GM12878 (cell line): ENCODE measurements at regions not wholly inside any gene's neighbourhood (a gene's known extent, or its start where the extent isn't known, plus 50 kb on each side); places are given as distances from the start of the nearest gene placed in this dataset.

ENCODE experiments used
- ATAC-seq: fragments of 200-7000 bp; cut with Tn5 transposase; 3 replicates; pipeline ENCODE4 v1.9.1; 2020; ENCODE audit warnings: mild to moderate bottlenecking, moderate library complexity
- BruUV-seq: library from RNA; stranded (reverse); fragments of 400-500 nt; replicated peaks from 2 replicates; lab custom pipeline; 2021; lab: Mats Ljungman, UMichigan
- CTCF ChIA-PET: fragments of 300-600 bp; sonication (Branson Sonifier 250); formaldehyde crosslinking; extraction: SDS; loops from one replicate; lab custom pipeline; 2021; ENCODE audit warnings: inconsistent platforms; lab: Yijun Ruan, JAX
- POLR2A ChIA-PET: fragments of 350-600 bp; formaldehyde crosslinking; extraction: SDS; loops from one replicate; lab custom pipeline; 2021; ENCODE audit warnings: inconsistent platforms; lab: Charles Lee
- RAD21 ChIA-PET: fragments of 300-600 bp; sonication (Branson Sonifier 250); formaldehyde crosslinking; loops from one replicate; lab custom pipeline; 2023; ENCODE audit warnings: antibody characterized with exemption; ENCODE audit not compliant: unreplicated experiment; lab: Charles Lee
- SMC1A ChIA-PET: fragments of 300-600 bp; sonication (Branson Sonifier 250); formaldehyde crosslinking; loops from one replicate; lab custom pipeline; 2023; ENCODE audit not compliant: unreplicated experiment, uncharacterized antibody; lab: Charles Lee
- DNase-seq: peaks from one replicate; pipeline ENCODE4 v3.0.0-alpha.2; 2011; ENCODE audit warnings: low read depth, low spot score
- FAIRE-seq: peaks from 3 replicates; lab custom pipeline; 2011; peaks lifted over from hg19 to GRCh38; lab: Jason Lieb, UNC
- H2AFZ ChIP-seq: 2 replicates; pipeline ENCODE4 v1.6.0; 2011; ENCODE audit warnings: low read depth, low read length, control low read depth; ENCODE audit not compliant: control insufficient read depth
- H3K27ac ChIP-seq: 2 replicates; pipeline ENCODE4 v1.5.1; 2011; ENCODE audit warnings: control low read depth; ENCODE audit not compliant: control insufficient read depth, insufficient read depth
- H3K27me3 ChIP-seq, 2 experiments: replicated peaks in 1 of 2; 2 replicates each; pipeline versions ENCODE4 v1.6.0 to v1.6.1; 2011; ENCODE audit warnings: low read length in 1 of 2; ENCODE audit not compliant: control insufficient read depth in 2 of 2, insufficient read depth in 2 of 2
- H3K36me3 ChIP-seq, 2 experiments: 2 replicates each; pipeline ENCODE4 v1.5.1; 2011; ENCODE audit warnings: low read length in 1 of 2; ENCODE audit not compliant: control insufficient read depth in 2 of 2, insufficient read depth in 2 of 2
- H3K4me1 ChIP-seq: 2 replicates; pipeline ENCODE4 v1.6.1; 2011; ENCODE audit warnings: mild to moderate bottlenecking, low read length, moderate library complexity, mixed read lengths; ENCODE audit not compliant: control insufficient read depth, insufficient read depth
- H3K4me2 ChIP-seq: 2 replicates; pipeline ENCODE4 v1.6.0; 2011; ENCODE audit warnings: control low read depth; ENCODE audit not compliant: control insufficient read depth, insufficient read depth
- H3K4me3 ChIP-seq: fragments of 200-600 bp; sonication (generic); 2 replicates; pipeline ENCODE4 v1.5.1; 2016
- H3K79me2 ChIP-seq: 2 replicates; pipeline ENCODE4 v1.6.0; 2011; ENCODE audit warnings: low read length; ENCODE audit not compliant: control insufficient read depth, insufficient read depth
- H3K9ac ChIP-seq: 2 replicates; pipeline ENCODE4 v1.8.0; 2011; ENCODE audit warnings: low read length, control low read depth, mixed read lengths; ENCODE audit not compliant: control insufficient read depth, insufficient read depth
- H3K9me3 ChIP-seq: replicated peaks from 3 replicates; pipeline ENCODE4 v1.5.1; 2011; ENCODE audit warnings: mild to moderate bottlenecking, low read length; ENCODE audit not compliant: control insufficient read depth, insufficient read depth
- H4K20me1 ChIP-seq: 2 replicates; pipeline ENCODE4 v1.6.0; 2011; ENCODE audit not compliant: control insufficient read depth, insufficient read depth
- ASH2L ChIP-seq: fragments of 300-600, 200-600 bp; sonication (generic); IDR thresholded peaks from 2 replicates; pipeline ENCODE4 v1.6.1; 2017; ENCODE audit warnings: low read depth, mild to moderate bottlenecking, borderline replicate concordance
- CBFB ChIP-seq: IDR thresholded peaks from 2 replicates; pipeline ENCODE4 v1.6.1; 2016; ENCODE audit warnings: antibody characterized with exemption, low read depth
- CEBPB ChIP-seq, 2 experiments: fragments of 150-350 bp in 1 of 2; IDR thresholded peaks; 2 replicates each; pipeline ENCODE4 v1.6.1; 2012 to 2014; ENCODE audit warnings: low read depth in 2 of 2, low read length in 2 of 2, borderline replicate concordance in 1 of 2, inconsistent platforms in 1 of 2
- FOS ChIP-seq: IDR thresholded peaks from 3 replicates; pipeline ENCODE4 v1.6.1; 2011; ENCODE audit warnings: borderline replicate concordance; ENCODE audit not compliant: insufficient read length; ENCODE audit errors: extremely low read depth
- HDAC2 ChIP-seq: fragments of 200-600 bp; sonication (generic); IDR thresholded peaks from 2 replicates; pipeline ENCODE4 v1.6.1; 2017
- HDAC6 ChIP-seq: fragments of 200-600 bp; sonication (generic); IDR thresholded peaks from one replicate; pipeline ENCODE4 v1.8.0; 2017; ENCODE audit warnings: antibody characterized with exemption; ENCODE audit not compliant: unreplicated experiment
- MEF2B ChIP-seq: fragments of 450-650 bp; IDR thresholded peaks from 2 replicates; pipeline ENCODE4 v1.6.1; 2018; ENCODE audit warnings: mild to moderate bottlenecking, moderate library complexity; ENCODE audit not compliant: partially characterized antibody, poor library complexity, severe bottlenecking
- MTA3 ChIP-seq: IDR thresholded peaks from 2 replicates; pipeline ENCODE4 v1.6.1; 2012; ENCODE audit warnings: low read length, inconsistent platforms, borderline replicate concordance
- MXI1 ChIP-seq: fragments of 150-350 bp; IDR thresholded peaks from 2 replicates; pipeline ENCODE4 v1.6.1; 2011; ENCODE audit warnings: low read depth, mild to moderate bottlenecking, inconsistent platforms, low read length, improper control_type of control experiment
- NR2C2 ChIP-seq: IDR thresholded peaks from 2 replicates; pipeline ENCODE4 v1.6.1; 2011; ENCODE audit warnings: borderline replicate concordance, low read depth; ENCODE audit not compliant: control insufficient read depth, insufficient read length
- POLR2A ChIP-seq: IDR thresholded peaks from 2 replicates; pipeline ENCODE4 v1.6.1; 2011; ENCODE audit warnings: low read depth, mild to moderate bottlenecking, low read length
- RAD21 ChIP-seq: IDR thresholded peaks from 2 replicates; pipeline ENCODE4 v1.6.1; 2011; ENCODE audit warnings: mild to moderate bottlenecking, low read depth, low read length, moderate library complexity; ENCODE audit not compliant: insufficient read depth
- TCF12 ChIP-seq: IDR thresholded peaks from 2 replicates; pipeline ENCODE4 v1.6.1; 2011; ENCODE audit warnings: low read depth, mild to moderate bottlenecking, low read length
- WGBS: methylation state at CpG from one replicate; pipeline ENCODE4 v1.1.6; 2016; ENCODE audit warnings: low lambda C conversion rate; ENCODE audit not compliant: insufficient replicate concordance, insufficient coverage; ENCODE audit errors: missing lambda C conversion rate; 5-methylcytosine and 5-hydroxymethylcytosine counted together
- in situ Hi-C: fragments of 300-500 bp; cut with MboI; formaldehyde crosslinking; loops from 9 replicates; pipeline ENCODE4 v1.14.3; 2018; ENCODE audit warnings: mixed read lengths
- intact Hi-C: fragments of 100-400 bp; cut with micrococcal nuclease; formaldehyde crosslinking; loops from one replicate; pipeline ENCODE4 v1.14.2; 2022; ENCODE audit not compliant: unreplicated experiment
- TF ChIP-seq, protein P1 (sequence below): IDR thresholded peaks from 2 replicates; pipeline ENCODE4 v1.6.1; 2011; ENCODE audit warnings: low read depth, low read length, improper control_type of control experiment, borderline replicate concordance
- TF ChIP-seq, protein P2 (sequence below): fragments of 450-650 bp; formaldehyde crosslinking; IDR thresholded peaks from 2 replicates; pipeline ENCODE4 v1.4.0; 2022; ENCODE audit warnings: mild to moderate bottlenecking, moderate library complexity
- TF ChIP-seq, protein P3 (sequence below): IDR thresholded peaks from 2 replicates; pipeline ENCODE4 v1.6.1; 2012; ENCODE audit warnings: low read length, inconsistent platforms
- TF ChIP-seq, protein P4 (sequence below): fragments of 450-650 bp; IDR thresholded peaks from 2 replicates; pipeline ENCODE4 v1.6.1; 2017; ENCODE audit warnings: mild to moderate bottlenecking, low read depth, inconsistent platforms; ENCODE audit not compliant: poor library complexity, severe bottlenecking

DNA sequence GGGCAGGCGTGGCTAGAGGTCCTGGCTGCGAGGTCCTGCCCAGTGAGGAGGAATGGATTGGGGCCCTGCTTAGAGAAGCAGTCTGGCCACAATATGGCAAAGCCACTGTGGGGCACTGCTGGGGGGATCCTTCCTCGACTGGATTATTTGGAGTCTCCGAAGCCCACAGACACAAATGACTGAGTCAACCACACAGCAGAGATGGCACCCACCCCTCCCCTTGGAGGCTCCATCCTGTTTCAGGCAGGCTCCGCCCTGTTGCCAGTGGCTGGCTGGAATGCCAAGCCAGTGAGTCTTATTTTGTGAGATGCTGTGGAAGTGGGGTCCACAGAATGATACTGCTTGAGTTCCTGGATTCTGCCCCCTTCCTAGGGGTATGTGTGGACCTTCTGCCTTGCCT is 363.9 kb downstream of the PPP1R2C start:
- CTCF ChIA-PET, result no interaction called here
- intact Hi-C loops, result no loop called here
- no peak overlapping the region for H3K9ac ChIP-seq
- no TSS peak for BruUV-seq
- in situ Hi-C loops, result no loop called here
- no peak for TF ChIP-seq MXI1
- no peak for TF ChIP-seq RAD21
- TF ChIP-seq, protein P1, sequence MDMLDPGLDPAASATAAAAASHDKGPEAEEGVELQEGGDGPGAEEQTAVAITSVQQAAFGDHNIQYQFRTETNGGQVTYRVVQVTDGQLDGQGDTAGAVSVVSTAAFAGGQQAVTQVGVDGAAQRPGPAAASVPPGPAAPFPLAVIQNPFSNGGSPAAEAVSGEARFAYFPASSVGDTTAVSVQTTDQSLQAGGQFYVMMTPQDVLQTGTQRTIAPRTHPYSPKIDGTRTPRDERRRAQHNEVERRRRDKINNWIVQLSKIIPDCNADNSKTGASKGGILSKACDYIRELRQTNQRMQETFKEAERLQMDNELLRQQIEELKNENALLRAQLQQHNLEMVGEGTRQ, result no peak
- no peak for TF ChIP-seq HDAC2
- TF ChIP-seq, protein P2, sequence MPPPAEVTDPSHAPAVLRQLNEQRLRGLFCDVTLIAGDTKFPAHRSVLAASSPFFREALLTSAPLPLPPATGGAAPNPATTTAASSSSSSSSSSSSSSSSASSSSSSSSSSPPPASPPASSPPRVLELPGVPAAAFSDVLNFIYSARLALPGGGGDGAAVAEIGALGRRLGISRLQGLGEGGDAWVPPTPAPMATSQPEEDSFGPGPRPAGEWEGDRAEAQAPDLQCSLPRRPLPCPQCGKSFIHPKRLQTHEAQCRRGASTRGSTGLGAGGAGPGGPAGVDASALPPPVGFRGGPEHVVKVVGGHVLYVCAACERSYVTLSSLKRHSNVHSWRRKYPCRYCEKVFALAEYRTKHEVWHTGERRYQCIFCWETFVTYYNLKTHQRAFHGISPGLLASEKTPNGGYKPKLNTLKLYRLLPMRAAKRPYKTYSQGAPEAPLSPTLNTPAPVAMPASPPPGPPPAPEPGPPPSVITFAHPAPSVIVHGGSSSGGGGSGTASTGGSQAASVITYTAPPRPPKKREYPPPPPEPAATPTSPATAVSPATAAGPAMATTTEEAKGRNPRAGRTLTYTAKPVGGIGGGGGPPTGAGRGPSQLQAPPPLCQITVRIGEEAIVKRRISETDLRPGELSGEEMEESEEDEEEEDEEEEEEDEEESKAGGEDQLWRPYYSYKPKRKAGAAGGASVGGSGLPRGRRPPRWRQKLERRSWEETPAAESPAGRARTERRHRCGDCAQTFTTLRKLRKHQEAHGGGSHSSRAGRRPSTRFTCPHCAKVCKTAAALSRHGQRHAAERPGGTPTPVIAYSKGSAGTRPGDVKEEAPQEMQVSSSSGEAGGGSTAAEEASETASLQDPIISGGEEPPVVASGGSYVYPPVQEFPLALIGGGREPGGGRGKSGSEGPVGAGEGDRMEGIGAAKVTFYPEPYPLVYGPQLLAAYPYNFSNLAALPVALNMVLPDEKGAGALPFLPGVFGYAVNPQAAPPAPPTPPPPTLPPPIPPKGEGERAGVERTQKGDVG, result no peak
- no peak for TF ChIP-seq ASH2L
- TF ChIP-seq CEBPB (IDR thresholded peaks at IDR 0.05; ENCODE audit: borderline replicate concordance in 1 of 2, low read depth in 2 of 2, low read length in 2 of 2), result no peak
- TF ChIP-seq MEF2B, result no peak
- no peak for TF ChIP-seq HDAC6
- no peak for TF ChIP-seq NR2C2
- no peak for TF ChIP-seq MTA3
- TF ChIP-seq FOS, result no peak
- TF ChIP-seq POLR2A, result no peak
- TF ChIP-seq, protein P3, sequence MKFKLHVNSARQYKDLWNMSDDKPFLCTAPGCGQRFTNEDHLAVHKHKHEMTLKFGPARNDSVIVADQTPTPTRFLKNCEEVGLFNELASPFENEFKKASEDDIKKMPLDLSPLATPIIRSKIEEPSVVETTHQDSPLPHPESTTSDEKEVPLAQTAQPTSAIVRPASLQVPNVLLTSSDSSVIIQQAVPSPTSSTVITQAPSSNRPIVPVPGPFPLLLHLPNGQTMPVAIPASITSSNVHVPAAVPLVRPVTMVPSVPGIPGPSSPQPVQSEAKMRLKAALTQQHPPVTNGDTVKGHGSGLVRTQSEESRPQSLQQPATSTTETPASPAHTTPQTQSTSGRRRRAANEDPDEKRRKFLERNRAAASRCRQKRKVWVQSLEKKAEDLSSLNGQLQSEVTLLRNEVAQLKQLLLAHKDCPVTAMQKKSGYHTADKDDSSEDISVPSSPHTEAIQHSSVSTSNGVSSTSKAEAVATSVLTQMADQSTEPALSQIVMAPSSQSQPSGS, result no peak
- TF ChIP-seq TCF12, result no peak
- no peak for TF ChIP-seq CBFB
- TF ChIP-seq, protein P4, sequence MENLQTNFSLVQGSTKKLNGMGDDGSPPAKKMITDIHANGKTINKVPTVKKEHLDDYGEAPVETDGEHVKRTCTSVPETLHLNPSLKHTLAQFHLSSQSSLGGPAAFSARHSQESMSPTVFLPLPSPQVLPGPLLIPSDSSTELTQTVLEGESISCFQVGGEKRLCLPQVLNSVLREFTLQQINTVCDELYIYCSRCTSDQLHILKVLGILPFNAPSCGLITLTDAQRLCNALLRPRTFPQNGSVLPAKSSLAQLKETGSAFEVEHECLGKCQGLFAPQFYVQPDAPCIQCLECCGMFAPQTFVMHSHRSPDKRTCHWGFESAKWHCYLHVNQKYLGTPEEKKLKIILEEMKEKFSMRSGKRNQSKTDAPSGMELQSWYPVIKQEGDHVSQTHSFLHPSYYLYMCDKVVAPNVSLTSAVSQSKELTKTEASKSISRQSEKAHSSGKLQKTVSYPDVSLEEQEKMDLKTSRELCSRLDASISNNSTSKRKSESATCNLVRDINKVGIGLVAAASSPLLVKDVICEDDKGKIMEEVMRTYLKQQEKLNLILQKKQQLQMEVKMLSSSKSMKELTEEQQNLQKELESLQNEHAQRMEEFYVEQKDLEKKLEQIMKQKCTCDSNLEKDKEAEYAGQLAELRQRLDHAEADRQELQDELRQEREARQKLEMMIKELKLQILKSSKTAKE, result no peak
- H2AFZ ChIP-seq, result no peak overlapping the region
- no peaks in the 10 kb centered on the region for H3K4me1 ChIP-seq
- no peak for DNase-seq
- H3K4me2 ChIP-seq, result no peak overlapping the region
- FAIRE-seq, result no peak
- no peak overlapping the region for H3K4me3 ChIP-seq
- no peak for ATAC-seq
- RAD21 ChIA-PET, result no interaction called here
- H4K20me1 ChIP-seq, result no peaks in the 10 kb centered on the region
- no peaks in the 10 kb centered on the region for H3K27me3 ChIP-seq
- WGBS, result 30% methylated on average over 5 of the region's 5 CpGs
- H3K79me2 ChIP-seq, result no peaks in the 10 kb centered on the region
- no peaks in the 10 kb centered on the region for H3K9me3 ChIP-seq
- no peak overlapping the region for H3K27ac ChIP-seq
- SMC1A ChIA-PET, result no interaction called here
- POLR2A ChIA-PET, result no interaction called here
- no peaks in the 10 kb centered on the region for H3K36me3 ChIP-seq
